A673 (cell line): ENCODE measurements at regions not wholly inside any gene's neighbourhood (a gene's known extent, or its start where the extent isn't known, plus 50 kb on each side); places are given as distances from the start of the nearest gene placed in this dataset.
"Not testable (repeated sequence)": the region's sequence is repeated elsewhere in the genome, so short reads cannot be mapped to it uniquely, and the experiment has no call there.

Source experiments
- BruUV-seq: library from RNA; stranded (reverse); fragments of 400-500 nt; replicated peaks from 2 replicates; lab custom pipeline; 2021; lab: Mats Ljungman, UMichigan
- CTCF ChIA-PET: fragments of 300-600 bp; sonication (Branson Sonifier 250); formaldehyde crosslinking; loops from one replicate; lab custom pipeline; 2022; ENCODE audit warnings: antibody characterized with exemption; lab: Charles Lee
- POLR2A ChIA-PET: fragments of 300-600 bp; sonication (Branson Sonifier 250); formaldehyde crosslinking; loops from one replicate; lab custom pipeline; 2022; ENCODE audit warnings: antibody characterized with exemption; ENCODE audit not compliant: low non-redundant PET; lab: Charles Lee
- DNase-seq: peaks from one replicate; pipeline ENCODE4 v3.0.0-alpha.2; 2015; ENCODE audit warnings: low spot score
- H3K27ac ChIP-seq: fragments of 200-600 bp; sonication (generic); 2 replicates; pipeline ENCODE4 v1.5.1; 2016; ENCODE audit warnings: mixed run types, low read depth, mild to moderate bottlenecking, mixed read lengths, antibody characterized with exemption, low read length; ENCODE audit not compliant: poor library complexity, severe bottlenecking
- H3K27me3 ChIP-seq: fragments of 200-600 bp; sonication (generic); replicated peaks from 2 replicates; pipeline ENCODE4 v1.6.1; 2017; ENCODE audit warnings: mixed run types, low read depth, mild to moderate bottlenecking, mixed read lengths, antibody characterized with exemption, low read length; ENCODE audit not compliant: insufficient read depth, poor library complexity
- H3K36me3 ChIP-seq: fragments of 200-600 bp; sonication (generic); 2 replicates; pipeline ENCODE4 v1.6.1; 2016; ENCODE audit warnings: mixed run types, mild to moderate bottlenecking, mixed read lengths, antibody characterized with exemption, low read length; ENCODE audit not compliant: insufficient read depth, poor library complexity, severe bottlenecking
- H3K4me1 ChIP-seq: fragments of 200-600 bp; sonication (generic); 2 replicates; pipeline ENCODE4 v1.6.1; 2017; ENCODE audit warnings: mixed run types, mild to moderate bottlenecking, mixed read lengths, antibody characterized with exemption, low read length; ENCODE audit not compliant: insufficient read depth, poor library complexity, severe bottlenecking
- H3K4me3 ChIP-seq: fragments of 200-600 bp; sonication (generic); 2 replicates; pipeline ENCODE4 v1.5.1; 2016; ENCODE audit warnings: low read depth, mixed run types, mild to moderate bottlenecking, mixed read lengths, low read length; ENCODE audit not compliant: poor library complexity, severe bottlenecking
- H3K9me3 ChIP-seq: fragments of 200-600 bp; sonication (generic); 2 replicates; pipeline ENCODE4 v1.6.1; 2016; ENCODE audit warnings: mixed run types, low read depth, mild to moderate bottlenecking, mixed read lengths, antibody characterized with exemption, low read length; ENCODE audit not compliant: poor library complexity, severe bottlenecking
- CTCF ChIP-seq: fragments of 300-800, 200-600 bp; sonication (generic); conservative IDR thresholded peaks from 2 replicates; pipeline ENCODE4 v1.5.1; 2017; ENCODE audit warnings: low read depth, mild to moderate bottlenecking, antibody characterized with exemption, low read length, moderate library complexity, mixed read lengths
- EZH2 ChIP-seq: fragments of 200-600 bp; sonication (generic); IDR thresholded peaks from 2 replicates; pipeline ENCODE4 v1.6.1; 2017; ENCODE audit warnings: borderline replicate concordance, low read depth, mild to moderate bottlenecking, mixed read lengths, antibody characterized with exemption, low read length; ENCODE audit not compliant: poor library complexity, severe bottlenecking
- intact Hi-C: fragments of 100-400 bp; cut with micrococcal nuclease; formaldehyde crosslinking; loops from one replicate; pipeline ENCODE4 v1.10.0; 2022; ENCODE audit not compliant: unreplicated experiment

GRCh38 chr22:47497666-47498065 is 735.2 kb downstream of the TBC1D22A start:
- no peak for DNase-seq
- Histone ChIP-seq H3K27me3 (no peaks in the 10 kb centered on the region), H3K4me1 (no peaks in the 10 kb centered on the region), H3K4me3 (no peak overlapping the region), H3K27ac (no peak overlapping the region), H3K9me3 (no peaks in the 10 kb centered on the region), H3K36me3 (no peaks in the 10 kb centered on the region)
- TF ChIP-seq EZH2 (no peak), CTCF (no peak)
- ChIA-PET POLR2A (no interaction called here), CTCF (no interaction called here)
- no TSS peak for BruUV-seq
- intact Hi-C loops: no loop called here

GRCh38 chr22:47495110-47495509 is 732.7 kb downstream of the TBC1D22A start:
- no peak for DNase-seq
- no peaks in the 10 kb centered on the region for H3K36me3 ChIP-seq
- H3K4me1 ChIP-seq: no peaks in the 10 kb centered on the region
- TF ChIP-seq CTCF (no peak), EZH2 (no peak)
- no peak overlapping the region for H3K27ac ChIP-seq
- H3K9me3 ChIP-seq: no peaks in the 10 kb centered on the region
- CTCF ChIA-PET: no interaction called here
- H3K4me3 ChIP-seq: no peak overlapping the region
- H3K27me3 ChIP-seq: no peaks in the 10 kb centered on the region
- BruUV-seq: no TSS peak
- intact Hi-C loops: no loop called here
- POLR2A ChIA-PET: no interaction called here

GRCh38 chr22:47488131-47488530 is 725.7 kb downstream of the TBC1D22A start:
- DNase-seq, BruUV-seq, POLR2A ChIA-PET, H3K27ac ChIP-seq, H3K4me1 ChIP-seq, intact Hi-C loops, CTCF ChIA-PET, H3K9me3 ChIP-seq, H3K36me3 ChIP-seq, H3K27me3 ChIP-seq, H3K4me3 ChIP-seq: not testable (repeated sequence)

- no peaks in the 10 kb centered on the region for H3K4me1 ChIP-seq
- BruUV-seq: no TSS peak
- no peak overlapping the region for H3K4me3 ChIP-seq
- no peaks in the 10 kb centered on the region for H3K27me3 ChIP-seq
- intact Hi-C loops: no loop called here
- no peak for DNase-seq
- ChIA-PET CTCF (no interaction called here), POLR2A (no interaction called here)
- no peak for TF ChIP-seq EZH2
- no peak for TF ChIP-seq CTCF
- no peaks in the 10 kb centered on the region for H3K36me3 ChIP-seq
- H3K27ac ChIP-seq: no peak overlapping the region
- H3K9me3 ChIP-seq: no peaks in the 10 kb centered on the region
Observed at GRCh38 chr22:47486569-47487312, 724.3 kb downstream of the TBC1D22A start.
